ENCODE measurements at regions not wholly inside any gene's neighbourhood (a gene's known extent, or its start where the extent isn't known, plus 50 kb on each side); places are given as distances from the start of the nearest gene placed in this dataset.

GRCh38 chr2:205931388-205931787, 154.6 kb downstream of the INO80D start:
- no peak overlapping the region for H3K4me3 ChIP-seq (ENCODE audit: control insufficient read depth in 2 of 3, extremely low read depth in 1 of 3, insufficient read depth in 2 of 3, low read depth in 1 of 3, low read length in 3 of 3)
- no peaks in the 10 kb centered on the region for H4K20me1 ChIP-seq (ENCODE audit: control insufficient read depth, extremely low read depth, insufficient read depth, low read length)
- H3K4me1 ChIP-seq (ENCODE audit: control insufficient read depth, extremely low read depth, insufficient read depth, low read length): no peaks in the 10 kb centered on the region
- no peak for DNase-seq (ENCODE audit: low read depth, low spot score)
- TF ChIP-seq EZH2 (IDR thresholded peaks at IDR 0.05; ENCODE audit: low read length): no peak
- TF ChIP-seq CTCF (optimal IDR thresholded peaks at IDR 0.05 in 1 of 3, IDR thresholded peaks at IDR 0.05 in 1 of 3, conservative IDR thresholded peaks at IDR 0.05 in 1 of 3; ENCODE audit: extremely low read depth in 1 of 3, insufficient read depth in 2 of 3, low read length in 3 of 3): no peak
- no peak overlapping the region for H2AFZ ChIP-seq (ENCODE audit: control insufficient read depth, low read length)
- FAIRE-seq: no peak
- no peaks in the 10 kb centered on the region for H3K9me1 ChIP-seq (ENCODE audit: control insufficient read depth, extremely low read depth, insufficient read depth, low read length)
- H3K27ac ChIP-seq (ENCODE audit: control insufficient read depth, insufficient read depth, low read length): no peak overlapping the region
- H3K4me2 ChIP-seq (ENCODE audit: control insufficient read depth, extremely low read depth, insufficient read depth, low read depth, low read length): no peak overlapping the region
- H3K9me3 ChIP-seq (ENCODE audit: control insufficient read depth, low read depth, low read length): no peaks in the 10 kb centered on the region
- no peaks in the 10 kb centered on the region for H3K79me2 ChIP-seq (ENCODE audit: control insufficient read depth, insufficient read depth, low read length)
- no peaks in the 10 kb centered on the region for H3K36me3 ChIP-seq (ENCODE audit: control insufficient read depth in 2 of 2, extremely low read depth in 1 of 2, insufficient read depth in 2 of 2, low read length in 2 of 2)
- dilution Hi-C loops (cut with MboI; ENCODE audit: extremely low pct_ligation_motif_present, low sequenced_read_pairs): no loop called here
- H3K9ac ChIP-seq (ENCODE audit: control insufficient read depth, extremely low read depth, insufficient read depth, low read length): no peak overlapping the region
- H3K27me3 ChIP-seq (ENCODE audit: control insufficient read depth, extremely low read depth, insufficient read depth, low read length): peaks cover 9% of the 10 kb centered on the region

DNA sequence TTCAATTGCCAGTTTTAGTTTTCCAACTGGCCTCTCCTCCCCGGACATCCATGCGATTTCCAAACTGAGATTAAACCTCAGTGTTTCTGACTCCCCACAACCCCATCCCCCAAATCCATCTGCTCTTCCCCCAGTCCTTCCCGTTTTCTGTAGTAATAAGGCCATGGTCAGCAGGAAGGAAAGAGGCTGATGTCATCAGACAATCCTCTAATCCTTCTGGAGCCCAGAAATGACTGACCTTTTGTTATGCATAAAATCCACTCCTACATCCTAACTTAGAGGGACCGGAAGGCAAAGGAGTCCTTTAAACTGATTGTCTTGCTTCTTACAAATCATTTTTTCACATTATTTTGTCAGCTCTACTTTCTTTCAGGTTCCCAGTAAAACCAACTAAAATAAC, 155.8 kb downstream of the INO80D start:
- H3K36me3 ChIP-seq (ENCODE audit: control insufficient read depth in 2 of 2, extremely low read depth in 1 of 2, insufficient read depth in 2 of 2, low read length in 2 of 2): no peaks in the 10 kb centered on the region
- no peaks in the 10 kb centered on the region for H3K9me1 ChIP-seq (ENCODE audit: control insufficient read depth, extremely low read depth, insufficient read depth, low read length)
- dilution Hi-C loops (cut with MboI; ENCODE audit: extremely low pct_ligation_motif_present, low sequenced_read_pairs): no loop called here
- H3K27me3 ChIP-seq (ENCODE audit: control insufficient read depth, extremely low read depth, insufficient read depth, low read length): peaks cover 12% of the 10 kb centered on the region
- no peak for DNase-seq (ENCODE audit: low read depth, low spot score)
- H3K9me3 ChIP-seq (ENCODE audit: control insufficient read depth, low read depth, low read length): no peaks in the 10 kb centered on the region
- H3K4me3 ChIP-seq (ENCODE audit: control insufficient read depth in 2 of 3, extremely low read depth in 1 of 3, insufficient read depth in 2 of 3, low read depth in 1 of 3, low read length in 3 of 3): no peak overlapping the region
- TF ChIP-seq EZH2 (IDR thresholded peaks at IDR 0.05; ENCODE audit: low read length) (no peak), CTCF (optimal IDR thresholded peaks at IDR 0.05 in 1 of 3, IDR thresholded peaks at IDR 0.05 in 1 of 3, conservative IDR thresholded peaks at IDR 0.05 in 1 of 3; ENCODE audit: extremely low read depth in 1 of 3, insufficient read depth in 2 of 3, low read length in 3 of 3) (no peak)
- no peaks in the 10 kb centered on the region for H4K20me1 ChIP-seq (ENCODE audit: control insufficient read depth, extremely low read depth, insufficient read depth, low read length)
- H3K4me1 ChIP-seq (ENCODE audit: control insufficient read depth, extremely low read depth, insufficient read depth, low read length): no peaks in the 10 kb centered on the region
- FAIRE-seq: no peak
- no peak overlapping the region for H3K9ac ChIP-seq (ENCODE audit: control insufficient read depth, extremely low read depth, insufficient read depth, low read length)
- H2AFZ ChIP-seq (ENCODE audit: control insufficient read depth, low read length): no peak overlapping the region
- no peaks in the 10 kb centered on the region for H3K79me2 ChIP-seq (ENCODE audit: control insufficient read depth, insufficient read depth, low read length)
- H3K27ac ChIP-seq (ENCODE audit: control insufficient read depth, insufficient read depth, low read length): no peak overlapping the region
- H3K4me2 ChIP-seq (ENCODE audit: control insufficient read depth, extremely low read depth, insufficient read depth, low read depth, low read length): no peak overlapping the region

All from keratinocyte (primary cell).